Adrenal gland (tissue), 9 donors: ENCODE measurements at regions not wholly inside any gene's neighbourhood (a gene's known extent, or its start where the extent isn't known, plus 50 kb on each side); places are given as distances from the start of the nearest gene placed in this dataset.
A peak's percentile ranks its signal among the peaks of the same experiment; 100 is the strongest.

Experiments
- DNase-seq, 7 donors: peaks; one replicate each; pipeline ENCODE4 v3.0.0-alpha.2; 2019 to 2020
- H3K27ac ChIP-seq, 5 donors: fragments of 200-600 bp; sonication (generic) in 4 of 5; 1 replicate in 3 of 5; 2 replicates in 2 of 5; pipeline versions ENCODE4 v1.5.1 to v1.8.0; 2016 to 2020; ENCODE audit warnings: mild to moderate bottlenecking in 1 of 5
- H3K27me3 ChIP-seq: fragments of 200-600 bp; 2 replicates; pipeline ENCODE4 v1.8.0; 2021
- H3K36me3 ChIP-seq, 2 donors: fragments of 200-600 bp; replicated peaks in 1 of 2; 1 replicate in 1 of 2; 2 replicates in 1 of 2; pipeline versions ENCODE4 v1.5.1 to v1.8.0; 2018 to 2022
- H3K4me1 ChIP-seq, 2 donors: fragments of 200-600 bp; replicated peaks in 1 of 2; 1 replicate in 1 of 2; 2 replicates in 1 of 2; pipeline versions ENCODE4 v1.5.1 to v1.8.0; 2018 to 2021
- H3K4me3 ChIP-seq, 4 donors: fragments of 200-600 bp; sonication (generic) in 3 of 4; one replicate each; pipeline ENCODE4 v1.5.1; 2016 to 2018
- H3K9me3 ChIP-seq, 3 donors: fragments of 200-600 bp; sonication (generic) in 1 of 3; replicated peaks in 1 of 3; 1 replicate in 2 of 3; 2 replicates in 1 of 3; pipeline versions ENCODE4 v1.5.1 to v1.8.0; 2016 to 2021
- CTCF ChIP-seq, 6 experiments: fragments of 450-650 bp in 4 of 6; fragments of 200-600 bp in 2 of 6; sonication (generic) in 1 of 6; IDR thresholded peaks; 1 replicate in 5 of 6; 2 replicates in 1 of 6; pipeline versions ENCODE4 v1.5.1 to v1.8.0; 2016 to 2021; ENCODE audit warnings: antibody characterized with exemption in 6 of 6, mild to moderate bottlenecking in 2 of 6, moderate library complexity in 1 of 6
- POLR2A ChIP-seq, 2 donors: fragments of 450-650 bp; IDR thresholded peaks; one replicate each; pipeline ENCODE4 v1.6.1; 2017; ENCODE audit warnings: antibody characterized with exemption in 2 of 2, mild to moderate bottlenecking in 2 of 2, moderate library complexity in 1 of 2
- WGBS, 4 donors: extraction: QIAGEN DNeasy Blood & Tissue Kit in 2 of 4; methylation state at CpG; one replicate each; pipeline versions ENCODE4 v1.1.5 to v1.1.7; 2013 to 2017; 5-methylcytosine and 5-hydroxymethylcytosine counted together
- intact Hi-C, 2 donors: fragments of 100-400 bp; cut with DNase I; formaldehyde crosslinking; loops; one replicate each; pipeline versions ENCODE4 v1.14.1 to v1.15.0; 2022 to 2023
- donor health status: healthy with polysubstance abuse.
- donor health status: Bipolar disorder and iron deficiency.
- donor health status: DM: yes; HTN: yes; CAD: no.
- donor health status: DM: no; HTN: no; CAD: no.
- donor health status: DM: no; HTN: no; CAD: no.

DNA sequence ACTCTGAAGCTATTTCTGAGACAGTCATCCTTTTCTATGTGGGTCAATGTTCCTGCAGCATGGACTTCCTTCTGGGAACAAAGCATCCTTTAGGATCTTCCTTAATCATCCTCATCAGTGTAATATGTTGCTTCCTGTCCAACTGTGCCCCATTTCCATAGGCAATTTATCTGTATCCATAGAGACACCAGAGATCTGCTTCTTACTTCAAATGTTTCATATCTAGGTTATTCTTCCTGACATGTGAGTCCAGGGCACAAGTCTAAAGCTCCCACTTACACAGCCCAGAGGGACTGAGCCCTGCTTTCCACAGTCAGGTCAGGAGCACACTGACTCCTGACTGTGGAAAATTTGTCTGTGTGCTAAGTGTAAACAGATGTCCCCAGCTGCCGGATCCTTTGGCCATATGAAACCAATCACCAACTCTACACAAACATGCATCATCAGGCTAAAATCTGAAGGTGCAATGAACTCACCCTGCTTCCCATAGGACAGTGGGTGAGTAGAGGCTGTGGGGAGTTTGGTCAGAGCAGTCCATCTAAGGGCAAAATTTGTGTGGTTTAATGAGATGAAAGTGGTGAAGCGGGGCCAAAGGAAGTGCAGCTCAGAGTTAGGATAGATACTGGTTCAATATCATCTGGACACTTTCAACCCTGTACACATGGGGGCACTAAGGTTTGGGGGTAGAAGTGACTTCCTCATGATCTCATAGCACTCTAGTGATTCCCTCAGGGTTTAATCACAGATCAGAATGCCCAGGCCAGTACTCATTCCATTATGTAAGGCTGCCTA lies 85.2 kb upstream of the TNC start:
- Histone ChIP-seq H3K4me3 (no peak overlapping the region), H3K27ac (peak overlapping the region in 1 of 5 donors; percentile 32), H3K36me3 (no peaks in the 10 kb centered on the region), H3K27me3 (no peaks in the 10 kb centered on the region), H3K4me1 (peaks cover 0 to 3% of the 10 kb centered on the region in 2 donors), H3K9me3 (no peaks in the 10 kb centered on the region)
- peak in 4 of 7 donors; percentile 8 to 58 (median 28) for DNase-seq
- TF ChIP-seq CTCF (IDR thresholded peaks at IDR 0.05) (no peak), POLR2A (IDR thresholded peaks at IDR 0.05) (no peak)
- intact Hi-C loops: no loop called here
- WGBS, 4 donors: 62 to 72% (median 70%) methylated on average over 2 of the region's 2 CpGs

DNA sequence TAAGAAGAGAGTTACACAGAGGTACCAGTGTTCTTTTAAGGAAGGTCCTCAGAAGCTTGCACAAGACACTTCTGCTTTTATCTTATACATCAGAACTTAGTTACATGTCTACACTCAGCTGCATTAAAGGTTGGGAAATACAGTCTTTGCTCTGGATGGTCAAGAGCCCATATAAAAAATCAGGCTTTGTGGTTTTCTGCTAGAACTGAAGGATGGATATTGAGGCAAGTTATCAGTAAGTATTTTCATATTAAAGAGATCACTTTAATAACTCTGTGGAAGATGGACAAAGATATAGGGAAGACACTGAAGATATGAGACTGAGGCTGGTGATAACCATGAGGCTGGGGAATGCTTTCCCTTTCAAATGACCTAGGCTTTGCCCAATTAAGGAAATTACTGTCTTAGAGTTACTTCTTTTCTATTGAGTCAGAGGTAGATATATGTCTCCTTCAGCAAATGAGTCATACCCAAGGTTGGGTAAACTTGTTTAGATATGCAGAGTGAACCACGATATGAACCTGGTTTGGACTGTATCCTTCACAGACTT lies 87.0 kb upstream of the TNC start:
- intact Hi-C loops: no loop called here
- TF ChIP-seq POLR2A (IDR thresholded peaks at IDR 0.05): no peak
- no peak for TF ChIP-seq CTCF (IDR thresholded peaks at IDR 0.05)
- Histone ChIP-seq H3K9me3 (no peaks in the 10 kb centered on the region), H3K4me3 (no peak overlapping the region), H3K4me1 (peaks cover 0 to 3% of the 10 kb centered on the region in 2 donors), H3K36me3 (no peaks in the 10 kb centered on the region), H3K27ac (no peak overlapping the region), H3K27me3 (no peaks in the 10 kb centered on the region)
- DNase-seq: no peak
- 31 to 33% (median 31%) methylated on average over 1 of the region's 1 CpG for WGBS, 4 donors

DNA sequence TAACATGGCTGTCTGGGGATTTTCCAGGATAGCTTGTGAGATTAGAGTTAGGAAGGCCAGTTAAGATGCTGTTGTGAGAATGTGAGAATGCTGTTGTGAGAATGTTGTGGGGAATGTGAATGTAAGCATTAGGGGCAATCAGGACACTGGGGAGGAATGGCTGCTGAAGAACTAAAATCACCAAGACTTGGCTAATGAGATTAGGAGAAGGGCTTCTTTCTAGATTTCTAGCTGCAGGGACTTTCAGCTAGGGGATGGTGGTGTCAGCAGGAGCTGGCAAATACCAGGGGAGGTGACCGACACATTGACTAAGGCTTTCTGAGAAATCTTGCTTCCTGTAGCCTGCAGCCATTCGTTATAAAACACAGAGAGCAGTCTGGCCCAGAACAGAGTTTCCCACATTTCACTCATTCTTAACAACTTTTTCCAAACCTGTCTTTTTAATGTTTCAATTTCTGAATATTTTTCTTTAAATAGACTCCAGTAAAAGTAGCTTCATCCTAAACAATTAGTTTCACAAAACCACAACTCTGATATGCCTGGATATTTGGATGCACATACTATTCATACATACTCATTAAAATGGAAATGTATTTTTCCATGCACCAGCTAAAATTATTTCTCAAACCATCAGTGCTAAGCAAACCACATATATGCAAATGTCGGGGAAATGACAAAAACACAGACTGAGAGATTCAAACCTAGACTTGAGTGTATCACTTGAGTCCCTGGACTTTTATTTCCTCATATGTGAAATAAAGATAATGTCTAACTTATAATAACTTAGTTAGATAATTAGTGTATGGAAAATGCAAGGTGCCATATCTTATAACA lies 89.3 kb upstream of the TNC start:
- 61 to 69% (median 65%) methylated on average over 3 of the region's 3 CpGs for WGBS, 4 donors
- Histone ChIP-seq H3K27me3 (no peaks in the 10 kb centered on the region), H3K9me3 (no peaks in the 10 kb centered on the region), H3K36me3 (no peaks in the 10 kb centered on the region), H3K4me1 (peaks cover 0 to 6% of the 10 kb centered on the region in 2 donors), H3K4me3 (no peak overlapping the region), H3K27ac (no peak overlapping the region)
- intact Hi-C loops: no loop called here
- no peak for TF ChIP-seq POLR2A (IDR thresholded peaks at IDR 0.05)
- TF ChIP-seq CTCF (IDR thresholded peaks at IDR 0.05): no peak
- DNase-seq: peak in 1 of 7 donors; percentile 11

- Histone ChIP-seq H3K27me3 (no peaks in the 10 kb centered on the region), H3K4me3 (no peak overlapping the region), H3K4me1 (peaks cover 0 to 6% of the 10 kb centered on the region in 2 donors), H3K27ac (no peak overlapping the region), H3K36me3 (no peaks in the 10 kb centered on the region), H3K9me3 (no peaks in the 10 kb centered on the region)
- TF ChIP-seq POLR2A (IDR thresholded peaks at IDR 0.05) (no peak), CTCF (IDR thresholded peaks at IDR 0.05) (no peak)
- intact Hi-C loops: no loop called here
- no peak for DNase-seq
Measured at GRCh38 chr9:115208501-115208900, 90.5 kb upstream of the TNC start.
